ENCODE measurements at regions not wholly inside any gene's neighbourhood (a gene's known extent, or its start where the extent isn't known, plus 50 kb on each side); places are given as distances from the start of the nearest gene placed in this dataset.
"Not testable (repeated sequence)": the region's sequence is repeated elsewhere in the genome, so short reads cannot be mapped to it uniquely, and the experiment has no call there.

- DNase-seq, result no peak
- Histone ChIP-seq H3K27me3 (no peaks in the 10 kb centered on the region), H3K4me1 (replicated peaks in 1 of 2) (no peaks in the 10 kb centered on the region), H3K27ac (no peak overlapping the region), H3K4me3 (no peak overlapping the region), H3K36me3 (replicated peaks in 1 of 2) (no peaks in the 10 kb centered on the region), H3K9me3 (replicated peaks in 1 of 3) (no peaks in the 10 kb centered on the region)
- TF ChIP-seq CTCF (IDR thresholded peaks at IDR 0.05), result no peak
- TF ChIP-seq POLR2A (IDR thresholded peaks at IDR 0.05), result no peak
- WGBS, 4 donors, result 59 to 77% (median 70%) methylated on average over 11 of the region's 11 CpGs
- intact Hi-C loops (cut with DNase I), result no loop called here
Measured at GRCh38 chr12:127133675-127134335, 1133.2 kb upstream of the TMEM132C start.

GRCh38 chr12:127140864-127141484 is 1126.0 kb upstream of the TMEM132C start:
- intact Hi-C loops (cut with DNase I); H3K4me3 ChIP-seq; H3K36me3 ChIP-seq (replicated peaks in 1 of 2); H3K4me1 ChIP-seq (replicated peaks in 1 of 2); H3K9me3 ChIP-seq (replicated peaks in 1 of 3); H3K27me3 ChIP-seq; H3K27ac ChIP-seq; DNase-seq: not testable (repeated sequence)
- 78 to 90% (median 83%) methylated on average over 3 of the region's 3 CpGs for WGBS, 4 donors

DNA sequence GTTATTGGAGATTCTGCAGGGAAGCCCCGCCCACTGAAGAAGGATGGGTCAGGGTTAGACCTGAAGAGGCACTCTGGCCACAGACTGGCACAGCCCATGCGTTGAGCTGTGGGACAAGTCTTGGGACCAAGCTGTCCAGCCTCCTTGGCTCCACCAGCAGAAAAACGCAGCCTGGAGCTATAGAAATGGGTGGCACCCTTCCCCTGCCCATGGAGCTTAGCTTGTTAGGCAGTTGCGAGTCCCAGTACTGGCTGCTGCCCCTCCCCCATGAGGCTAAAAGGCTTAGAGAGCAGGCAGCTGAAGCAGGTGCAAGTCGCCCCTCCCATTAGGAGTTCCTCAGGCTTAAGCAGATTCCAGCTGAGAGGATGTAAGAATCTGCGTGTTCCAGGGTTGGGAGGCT is 1124.0 kb upstream of the TMEM132C start:
- no peak for TF ChIP-seq POLR2A (IDR thresholded peaks at IDR 0.05)
- no peak for TF ChIP-seq CTCF (IDR thresholded peaks at IDR 0.05)
- H3K4me1 ChIP-seq (replicated peaks in 1 of 2), result no peaks in the 10 kb centered on the region
- no peaks in the 10 kb centered on the region for H3K9me3 ChIP-seq (replicated peaks in 1 of 3)
- no peaks in the 10 kb centered on the region for H3K27me3 ChIP-seq
- no peak overlapping the region for H3K4me3 ChIP-seq
- intact Hi-C loops (cut with DNase I), result no loop called here
- 82 to 88% (median 86%) methylated on average over 2 to 6 of the region's 6 CpGs for whole genome bisulfite sequencing, 4 donors
- no peaks in the 10 kb centered on the region for H3K36me3 ChIP-seq (replicated peaks in 1 of 2)
- no peak for DNase-seq
- no peak overlapping the region for H3K27ac ChIP-seq

GRCh38 chr12:127144770-127145169 is 1122.2 kb upstream of the TMEM132C start:
- DNase-seq, result no peak
- no peak for TF ChIP-seq CTCF (IDR thresholded peaks at IDR 0.05)
- no peak for TF ChIP-seq POLR2A (IDR thresholded peaks at IDR 0.05)
- no peaks in the 10 kb centered on the region for H3K9me3 ChIP-seq (replicated peaks in 1 of 3)
- H3K27me3 ChIP-seq, result no peaks in the 10 kb centered on the region
- intact Hi-C loops (cut with DNase I), result no loop called here
- no peaks in the 10 kb centered on the region for H3K36me3 ChIP-seq (replicated peaks in 1 of 2)
- H3K27ac ChIP-seq, result no peak overlapping the region
- no peak overlapping the region for H3K4me3 ChIP-seq
- 86 to 92% (median 88%) methylated on average over 5 of the region's 5 CpGs for WGBS, 4 donors
- H3K4me1 ChIP-seq (replicated peaks in 1 of 2), result no peaks in the 10 kb centered on the region

Data from adrenal gland (tissue), 9 donors.